ENCODE measurements at regions not wholly inside any gene's neighbourhood (a gene's known extent, or its start where the extent isn't known, plus 50 kb on each side); places are given as distances from the start of the nearest gene placed in this dataset.

- TF ChIP-seq, protein P1, sequence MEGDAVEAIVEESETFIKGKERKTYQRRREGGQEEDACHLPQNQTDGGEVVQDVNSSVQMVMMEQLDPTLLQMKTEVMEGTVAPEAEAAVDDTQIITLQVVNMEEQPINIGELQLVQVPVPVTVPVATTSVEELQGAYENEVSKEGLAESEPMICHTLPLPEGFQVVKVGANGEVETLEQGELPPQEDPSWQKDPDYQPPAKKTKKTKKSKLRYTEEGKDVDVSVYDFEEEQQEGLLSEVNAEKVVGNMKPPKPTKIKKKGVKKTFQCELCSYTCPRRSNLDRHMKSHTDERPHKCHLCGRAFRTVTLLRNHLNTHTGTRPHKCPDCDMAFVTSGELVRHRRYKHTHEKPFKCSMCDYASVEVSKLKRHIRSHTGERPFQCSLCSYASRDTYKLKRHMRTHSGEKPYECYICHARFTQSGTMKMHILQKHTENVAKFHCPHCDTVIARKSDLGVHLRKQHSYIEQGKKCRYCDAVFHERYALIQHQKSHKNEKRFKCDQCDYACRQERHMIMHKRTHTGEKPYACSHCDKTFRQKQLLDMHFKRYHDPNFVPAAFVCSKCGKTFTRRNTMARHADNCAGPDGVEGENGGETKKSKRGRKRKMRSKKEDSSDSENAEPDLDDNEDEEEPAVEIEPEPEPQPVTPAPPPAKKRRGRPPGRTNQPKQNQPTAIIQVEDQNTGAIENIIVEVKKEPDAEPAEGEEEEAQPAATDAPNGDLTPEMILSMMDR (conservative IDR thresholded peaks at IDR 0.05; ENCODE audit: low read length) = no peak
- no peak for TF ChIP-seq EZH2phosphoT487 (IDR thresholded peaks at IDR 0.05; ENCODE audit: borderline replicate concordance)
These were observed 1124.2 kb downstream of the PCDH7 start for GRCh38 chr4:31844350-31844749.

All from Loucy (cell line).